ENCODE measurements at regions not wholly inside any gene's neighbourhood (a gene's known extent, or its start where the extent isn't known, plus 50 kb on each side); places are given as distances from the start of the nearest gene placed in this dataset.
"Not testable (repeated sequence)": the region's sequence is repeated elsewhere in the genome, so short reads cannot be mapped to it uniquely, and the experiment has no call there.

- peak; percentile 40 for DNase-seq (ENCODE audit: low read depth)
These were observed 654.9 kb upstream of the USP24 start for GRCh38 chr1:55870106-55870505.

- DNase-seq (ENCODE audit: low read depth), result peak; percentile 35
These were observed 653.9 kb upstream of the USP24 start for GRCh38 chr1:55869065-55869464.

- peak; percentile 17 for DNase-seq (ENCODE audit: low read depth)
These were observed 652.9 kb upstream of the USP24 start for GRCh38 chr1:55868026-55868425.

DNA sequence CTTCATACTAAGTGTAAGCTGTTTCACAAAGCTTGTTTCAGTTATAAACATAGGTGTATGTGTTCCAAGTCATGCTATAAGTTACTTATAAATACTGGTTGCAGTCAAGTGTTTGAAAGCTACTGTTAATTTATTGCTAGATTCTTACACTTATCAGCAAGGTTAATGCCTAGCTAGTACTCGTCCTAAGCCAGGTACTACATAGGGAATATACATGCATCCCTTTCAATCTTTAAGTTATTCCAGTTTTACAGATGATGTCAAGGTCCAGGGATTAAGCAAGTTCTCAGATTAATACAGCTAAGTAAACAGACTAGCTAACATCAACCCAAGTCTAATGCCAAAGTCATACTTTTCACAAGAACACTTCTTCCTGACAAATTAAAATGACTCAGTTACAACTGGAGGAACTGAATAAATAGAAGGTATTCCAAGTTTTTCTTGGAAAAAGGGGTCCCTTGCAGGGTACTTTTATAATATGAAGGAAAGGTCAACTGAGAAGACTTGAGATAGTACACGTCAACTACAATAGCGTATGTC, 652.2 kb upstream of the USP24 start:
- no peak for DNase-seq (ENCODE audit: low read depth)

DNA sequence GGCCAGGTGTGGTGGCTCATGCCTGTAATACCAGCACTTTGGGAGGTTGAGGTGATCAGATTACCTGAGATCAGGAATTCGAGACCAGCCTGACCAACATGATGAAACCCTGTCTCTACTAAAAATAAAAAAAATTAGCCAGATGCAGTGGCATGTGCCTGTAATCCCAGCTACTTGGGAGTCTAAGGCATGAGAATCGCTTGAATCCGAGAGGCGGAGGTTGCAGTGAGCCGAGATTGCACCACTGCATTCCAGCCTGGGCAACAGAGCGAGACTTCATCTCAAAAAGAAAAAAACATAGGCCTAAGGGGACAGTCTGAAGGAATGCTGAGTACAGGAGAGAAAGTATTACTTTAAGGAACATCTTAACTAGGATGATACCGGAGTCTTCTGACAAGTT, 650.6 kb upstream of the USP24 start:
- not testable (repeated sequence) for DNase-seq (ENCODE audit: low read depth)

GRCh38 chr1:55864251-55864650, 649.1 kb upstream of the USP24 start:
- no peak for DNase-seq (ENCODE audit: low read depth)

GRCh38 chr1:55861676-55862340, 646.6 kb upstream of the USP24 start:
- no peak for DNase-seq (ENCODE audit: low read depth)

DNA sequence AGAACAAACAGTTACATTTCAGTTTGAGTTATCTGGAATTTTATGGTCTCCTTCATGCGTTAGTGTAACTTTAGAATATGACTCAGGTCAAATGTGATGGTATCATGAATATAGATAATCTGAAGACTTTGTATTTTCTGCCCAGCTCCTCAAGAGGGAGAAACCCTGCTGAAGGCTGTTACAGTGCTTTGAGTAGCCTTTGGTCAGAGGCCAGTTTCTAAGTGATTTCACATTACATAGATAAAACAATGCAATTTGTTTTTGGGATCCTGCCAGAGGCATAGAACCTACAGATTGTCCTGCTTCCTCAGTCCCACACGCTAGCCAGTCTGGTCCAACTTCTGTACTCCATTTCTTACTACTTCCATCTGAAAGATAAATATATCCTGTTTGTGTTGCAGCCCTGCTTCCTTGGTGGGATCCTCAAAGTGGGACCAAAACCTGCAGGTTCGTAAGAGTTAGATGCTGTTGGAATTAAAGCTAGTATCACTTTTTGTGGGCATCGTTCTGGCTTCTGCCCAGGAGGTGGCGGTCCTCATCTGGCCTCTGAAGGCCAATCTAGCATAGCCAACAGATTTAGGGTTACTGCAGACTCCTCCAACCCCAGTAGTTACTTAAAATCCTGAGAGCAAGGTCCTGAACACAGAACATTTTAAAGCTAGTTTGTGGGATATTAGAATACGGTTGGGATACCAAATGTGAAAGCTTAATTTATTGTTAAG, 645.8 kb upstream of the USP24 start:
- DNase-seq (ENCODE audit: low read depth), result no peak

- no peak for DNase-seq (ENCODE audit: low read depth)
These were observed 645.2 kb upstream of the USP24 start for GRCh38 chr1:55860326-55860725.

GRCh38 chr1:55854911-55855310, 639.7 kb upstream of the USP24 start:
- peak; percentile 22 for DNase-seq (ENCODE audit: low read depth)

DNA sequence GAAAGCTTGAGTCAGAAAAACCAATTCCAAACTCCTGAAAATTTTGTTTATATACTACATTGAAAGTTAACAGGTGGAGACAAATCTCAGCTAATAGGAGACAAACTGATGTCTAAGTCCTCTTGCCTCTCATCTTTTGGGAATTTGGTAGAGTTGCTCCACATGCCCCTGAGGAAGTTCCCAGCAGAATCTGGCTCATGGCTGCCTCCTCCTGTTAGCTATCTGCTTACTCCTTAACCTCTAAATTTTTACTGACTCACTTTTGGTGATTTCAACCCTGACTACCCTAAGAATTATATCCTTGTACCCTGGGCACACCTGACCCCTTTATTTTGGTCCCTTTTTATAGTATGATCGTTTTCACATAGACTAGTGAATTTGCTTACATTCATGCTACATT, 633.7 kb upstream of the USP24 start:
- DNase-seq (ENCODE audit: low read depth), result no peak

DNA sequence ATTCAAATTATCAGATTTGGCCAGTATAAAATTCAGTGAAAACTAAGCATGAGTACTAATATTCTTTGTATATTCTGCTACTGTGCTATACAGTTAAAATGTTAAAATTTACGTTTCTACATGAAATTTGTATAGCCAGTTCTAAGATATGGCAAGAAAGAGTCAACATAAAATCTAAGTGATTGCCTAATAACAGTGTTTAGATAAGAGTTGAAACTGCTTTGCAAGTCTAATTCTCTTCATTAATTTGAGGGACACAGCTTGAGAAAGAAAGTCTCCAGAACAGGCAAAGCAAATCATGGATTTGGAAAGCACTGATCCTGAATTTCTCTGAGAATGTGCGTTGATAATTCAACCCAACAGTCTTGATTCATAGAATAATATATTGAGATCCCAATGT, 630.9 kb upstream of the USP24 start:
- no peak for DNase-seq (ENCODE audit: low read depth)

DNA sequence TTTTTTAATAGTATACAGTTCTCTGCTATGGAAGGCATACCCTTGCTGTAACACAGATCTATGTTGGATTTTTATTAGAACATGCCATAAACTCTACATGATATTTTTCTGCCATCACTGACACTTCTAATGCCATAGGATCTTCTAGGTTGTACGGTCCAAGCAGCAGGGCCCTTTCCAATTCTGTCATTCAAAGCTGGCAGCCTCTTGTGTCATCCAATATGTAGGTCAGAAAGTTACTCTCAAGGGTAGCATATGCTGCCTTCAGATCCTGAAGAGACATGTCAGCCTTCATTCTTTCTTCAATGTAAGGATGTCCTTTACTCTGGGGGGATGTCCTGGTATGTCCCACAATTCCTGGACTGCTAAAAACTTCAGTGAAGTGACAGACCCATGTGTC, 629.2 kb upstream of the USP24 start:
- DNase-seq (ENCODE audit: low read depth), result no peak

- no peak for DNase-seq (ENCODE audit: low read depth)
These were observed 624.5 kb upstream of the USP24 start for GRCh38 chr1:55839626-55840025.

GRCh38 chr1:55839221-55839620, 624.1 kb upstream of the USP24 start:
- DNase-seq (ENCODE audit: low read depth), result no peak

DNA sequence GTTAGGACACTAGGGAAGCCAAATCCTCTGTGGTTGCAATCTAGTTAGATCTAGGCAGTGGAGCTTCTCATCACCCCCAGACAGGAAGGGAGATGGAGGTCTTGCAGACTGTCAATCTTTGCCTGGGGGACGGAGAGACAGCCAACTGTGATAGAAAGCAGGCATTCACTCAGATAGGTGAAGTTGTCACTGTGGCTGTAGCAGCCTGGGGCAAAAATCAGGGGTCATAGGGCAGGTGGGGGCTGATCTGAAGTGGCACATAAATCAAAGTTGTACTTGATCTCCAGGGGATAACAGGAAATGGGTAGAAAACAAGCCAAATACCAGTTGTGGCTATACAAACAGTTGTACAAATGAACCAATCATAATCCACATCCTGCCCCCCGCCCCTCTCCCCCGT, 620.9 kb upstream of the USP24 start:
- no peak for DNase-seq (ENCODE audit: low read depth)

DNA sequence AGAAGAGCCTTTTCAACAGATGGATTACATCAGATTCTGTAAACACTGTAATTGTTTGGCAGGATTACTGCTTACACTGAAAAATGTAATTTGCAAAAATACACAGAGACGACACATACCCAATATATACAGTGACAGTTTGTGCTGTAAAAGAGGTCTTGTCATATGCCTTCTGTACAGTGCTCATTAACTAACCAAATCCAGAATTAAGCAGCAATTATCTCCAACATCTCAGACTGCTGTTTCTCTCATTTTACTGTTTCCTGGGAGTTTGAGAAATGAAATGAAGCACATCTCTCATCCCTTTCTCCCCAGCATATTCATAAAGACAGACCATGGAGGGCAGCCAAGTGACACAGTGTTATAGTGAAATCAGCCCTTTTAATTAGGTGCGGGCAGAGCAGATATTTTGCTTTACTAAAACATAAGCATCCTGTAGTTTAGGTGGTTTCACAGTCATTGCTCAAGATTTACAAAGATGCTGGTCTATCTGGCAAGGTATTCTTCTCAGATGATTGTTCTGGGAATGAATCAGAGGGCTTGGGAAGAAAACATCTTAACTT, 618.4 kb upstream of the USP24 start:
- peak; percentile 92 for DNase-seq (ENCODE audit: low read depth)

DNA sequence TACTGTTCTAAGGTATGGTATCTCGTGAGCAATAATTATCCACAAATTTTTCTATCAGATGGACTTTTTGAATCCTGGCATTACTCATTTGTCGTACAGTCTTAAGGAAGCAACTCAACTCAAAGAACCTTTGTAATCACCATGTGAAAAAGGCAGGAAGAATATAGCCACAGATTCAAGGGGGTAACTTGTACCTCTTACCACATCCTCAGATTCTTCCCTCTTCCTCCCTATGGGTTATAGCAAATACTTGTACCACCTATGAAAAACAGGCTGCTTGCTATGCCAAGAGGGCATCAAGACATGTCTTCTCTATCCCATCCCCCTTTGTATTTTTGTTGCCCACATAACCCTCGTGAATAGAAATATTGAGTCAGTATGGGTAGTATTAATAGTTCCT, 616.6 kb upstream of the USP24 start:
- DNase-seq (ENCODE audit: low read depth), result no peak

DNA sequence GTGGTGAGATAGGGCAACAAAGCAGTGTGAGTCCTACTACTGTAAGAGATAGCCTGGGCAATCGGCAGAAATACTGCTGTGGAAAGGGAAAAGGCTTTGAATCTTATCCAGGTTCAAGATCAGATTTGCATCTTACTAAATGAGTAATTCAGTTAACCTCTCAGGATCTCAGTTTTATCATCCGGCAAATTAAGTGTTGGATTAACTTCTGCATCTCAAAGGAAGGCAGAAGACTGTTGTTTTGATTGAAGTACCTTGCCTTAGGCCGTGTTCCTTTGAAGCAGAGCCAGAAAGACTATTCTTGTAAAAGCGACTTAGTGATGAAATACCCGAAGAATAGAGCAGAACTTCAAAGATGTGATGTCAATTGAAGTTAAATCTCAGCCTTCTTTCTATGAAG, 612.9 kb upstream of the USP24 start:
- no peak for DNase-seq (ENCODE audit: low read depth)

GRCh38 chr1:55827350-55827749, 612.2 kb upstream of the USP24 start:
- peak; percentile 90 for DNase-seq (ENCODE audit: low read depth)

GRCh38 chr1:55826381-55827080, 611.4 kb upstream of the USP24 start:
- peak; percentile 60 for DNase-seq (ENCODE audit: low read depth)

DNA sequence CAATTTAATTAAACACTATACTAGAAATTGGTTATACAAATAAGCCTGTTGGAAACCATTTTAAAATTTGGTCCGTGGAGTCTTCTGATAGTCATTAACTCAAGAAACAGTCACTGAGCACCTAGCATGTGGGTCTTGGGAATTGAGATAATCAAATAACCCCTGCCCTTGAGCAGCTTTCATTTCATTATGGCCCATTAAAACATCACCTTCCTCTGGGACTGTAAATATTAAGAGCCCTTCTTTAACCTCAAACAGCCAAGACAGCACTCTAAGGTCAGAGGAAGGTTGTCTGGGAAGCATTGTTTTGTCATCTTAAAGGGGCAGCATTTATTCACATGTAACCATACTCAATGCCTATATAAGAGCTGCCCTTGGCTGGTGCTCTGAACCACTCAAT, 610.3 kb upstream of the USP24 start:
- no peak for DNase-seq (ENCODE audit: low read depth)

GRCh38 chr1:55824251-55824640, 609.1 kb upstream of the USP24 start:
- no peak for DNase-seq (ENCODE audit: low read depth)
